ENCODE measurements at regions not wholly inside any gene's neighbourhood (a gene's known extent, or its start where the extent isn't known, plus 50 kb on each side); places are given as distances from the start of the nearest gene placed in this dataset.

- TF ChIP-seq CTCF (IDR thresholded peaks at IDR 0.05; ENCODE audit: insufficient read depth, low read length, poor library complexity, severe bottlenecking) (no peak), EZH2phosphoT487 (conservative IDR thresholded peaks at IDR 0.05; ENCODE audit: low read length) (no peak)
Observed at GRCh38 chr15:39075311-39075710, 505.6 kb upstream of the THBS1 start.

Measured in SU-DHL-6 (cell line).